Mesenteric fat pad (tissue), 1 donor: ENCODE measurements at regions not wholly inside any gene's neighbourhood (a gene's known extent, or its start where the extent isn't known, plus 50 kb on each side); places are given as distances from the start of the nearest gene placed in this dataset.

ENCODE experiments used
- DNase-seq: peaks from one replicate; pipeline ENCODE4 v3.0.0-alpha.2; 2020; ENCODE audit warnings: low spot score
- donor health status: DM: yes; HTN: yes; CAD: no.

- DNase-seq = no peak
These were observed 127.2 kb upstream of the AGA start for GRCh38 chr4:177569434-177569833.

- DNase-seq = no peak
These were observed 131.3 kb upstream of the AGA start for GRCh38 chr4:177573507-177573906.

- no peak for DNase-seq
These were observed 132.2 kb upstream of the AGA start for GRCh38 chr4:177574446-177574845.

- no peak for DNase-seq
These were observed 137.4 kb upstream of the AGA start for GRCh38 chr4:177579649-177580048.

GRCh38 chr4:177582992-177583391, 140.8 kb upstream of the AGA start:
- DNase-seq = no peak

- DNase-seq = no peak
These were observed 145.8 kb upstream of the AGA start for GRCh38 chr4:177587989-177588388.

- DNase-seq = no peak
These were observed 153.1 kb upstream of the AGA start for GRCh38 chr4:177595386-177595785.

- DNase-seq = no peak
These were observed 153.8 kb upstream of the AGA start for GRCh38 chr4:177596035-177596434.

- no peak for DNase-seq
These were observed 154.8 kb upstream of the AGA start for GRCh38 chr4:177596991-177597390.

GRCh38 chr4:177605252-177605651, 163.0 kb upstream of the AGA start:
- no peak for DNase-seq

GRCh38 chr4:177607111-177607573, 164.9 kb upstream of the AGA start:
- no peak for DNase-seq

- DNase-seq = no peak
These were observed 169.9 kb upstream of the AGA start for GRCh38 chr4:177611974-177612664.

GRCh38 chr4:177612684-177613083, 170.4 kb upstream of the AGA start:
- no peak for DNase-seq

GRCh38 chr4:177632481-177632880, 190.2 kb upstream of the AGA start:
- DNase-seq = no peak

- DNase-seq = no peak
These were observed 196.6 kb upstream of the AGA start for GRCh38 chr4:177638871-177639270.

GRCh38 chr4:177640864-177641263, 198.6 kb upstream of the AGA start:
- no peak for DNase-seq

GRCh38 chr4:177660223-177660622, 218.0 kb upstream of the AGA start:
- no peak for DNase-seq

- no peak for DNase-seq
These were observed 225.4 kb upstream of the AGA start for GRCh38 chr4:177667687-177668086.

- DNase-seq = no peak
These were observed 229.2 kb upstream of the AGA start for GRCh38 chr4:177671387-177671786.

- no peak for DNase-seq
These were observed 229.6 kb upstream of the AGA start for GRCh38 chr4:177671845-177672244.

- no peak for DNase-seq
These were observed 231.8 kb upstream of the AGA start for GRCh38 chr4:177673985-177674489.

GRCh38 chr4:177680308-177680707, 238.1 kb upstream of the AGA start:
- no peak for DNase-seq

- no peak for DNase-seq
These were observed 239.7 kb upstream of the AGA start for GRCh38 chr4:177681902-177682301.
